ENCODE measurements at regions not wholly inside any gene's neighbourhood (a gene's known extent, or its start where the extent isn't known, plus 50 kb on each side); places are given as distances from the start of the nearest gene placed in this dataset.

GRCh38 chr13:110057052-110057451, 249.9 kb downstream of the COL4A1 start:
- Histone ChIP-seq H3K9me3 (ENCODE audit: control insufficient read depth in 2 of 3, insufficient read depth in 1 of 3, low read length in 3 of 3) (no peaks in the 10 kb centered on the region), H3K36me3 (ENCODE audit: control insufficient read depth in 2 of 3, insufficient read depth in 3 of 3, low read length in 3 of 3) (no peaks in the 10 kb centered on the region), H3K9ac (ENCODE audit: low read length in 3 of 3) (no peak overlapping the region), H3K27me3 (ENCODE audit: control insufficient read depth, insufficient read depth, low read length) (no peaks in the 10 kb centered on the region), H3K4me1 (ENCODE audit: control insufficient read depth in 2 of 3, insufficient read depth in 2 of 3, low read depth in 1 of 3, low read length in 3 of 3) (no peaks in the 10 kb centered on the region), H3K27ac (ENCODE audit: low read depth in 2 of 2, low read length in 2 of 2) (no peak overlapping the region), H3K4me3 (ENCODE audit: low read length in 3 of 3) (no peak overlapping the region)
- intact Hi-C loops (cut with DNase I), result no loop called here
- no peak for DNase-seq
- no peak for FAIRE-seq
- no peak for TF ChIP-seq CTCF (IDR thresholded peaks at IDR 0.05; ENCODE audit: borderline replicate concordance, extremely low read depth, insufficient read depth)

GRCh38 chr13:110056640-110057039, 250.3 kb downstream of the COL4A1 start:
- Histone ChIP-seq H3K9ac (ENCODE audit: low read length in 3 of 3) (no peak overlapping the region), H3K4me3 (ENCODE audit: low read length in 3 of 3) (no peak overlapping the region), H3K9me3 (ENCODE audit: control insufficient read depth in 2 of 3, insufficient read depth in 1 of 3, low read length in 3 of 3) (no peaks in the 10 kb centered on the region), H3K4me1 (ENCODE audit: control insufficient read depth in 2 of 3, insufficient read depth in 2 of 3, low read depth in 1 of 3, low read length in 3 of 3) (no peaks in the 10 kb centered on the region), H3K27me3 (ENCODE audit: control insufficient read depth, insufficient read depth, low read length) (no peaks in the 10 kb centered on the region), H3K36me3 (ENCODE audit: control insufficient read depth in 2 of 3, insufficient read depth in 3 of 3, low read length in 3 of 3) (no peaks in the 10 kb centered on the region), H3K27ac (ENCODE audit: low read depth in 2 of 2, low read length in 2 of 2) (no peak overlapping the region)
- FAIRE-seq (no peak), DNase-seq (no peak)
- intact Hi-C loops (cut with DNase I), result no loop called here
- no peak for TF ChIP-seq CTCF (IDR thresholded peaks at IDR 0.05; ENCODE audit: borderline replicate concordance, extremely low read depth, insufficient read depth)

GRCh38 chr13:110055089-110055488, 251.9 kb downstream of the COL4A1 start:
- TF ChIP-seq CTCF (IDR thresholded peaks at IDR 0.05; ENCODE audit: borderline replicate concordance, extremely low read depth, insufficient read depth), result no peak
- Histone ChIP-seq H3K36me3 (ENCODE audit: control insufficient read depth in 2 of 3, insufficient read depth in 3 of 3, low read length in 3 of 3) (no peaks in the 10 kb centered on the region), H3K4me3 (ENCODE audit: low read length in 3 of 3) (no peak overlapping the region), H3K9ac (ENCODE audit: low read length in 3 of 3) (no peak overlapping the region), H3K9me3 (ENCODE audit: control insufficient read depth in 2 of 3, insufficient read depth in 1 of 3, low read length in 3 of 3) (no peaks in the 10 kb centered on the region), H3K27me3 (ENCODE audit: control insufficient read depth, insufficient read depth, low read length) (no peaks in the 10 kb centered on the region), H3K4me1 (ENCODE audit: control insufficient read depth in 2 of 3, insufficient read depth in 2 of 3, low read depth in 1 of 3, low read length in 3 of 3) (no peaks in the 10 kb centered on the region), H3K27ac (ENCODE audit: low read depth in 2 of 2, low read length in 2 of 2) (no peak overlapping the region)
- no peak for DNase-seq
- no peak for FAIRE-seq
- intact Hi-C loops (cut with DNase I), result no loop called here

GRCh38 chr13:110054041-110054440, 252.9 kb downstream of the COL4A1 start:
- H3K36me3 ChIP-seq (ENCODE audit: control insufficient read depth in 2 of 3, insufficient read depth in 3 of 3, low read length in 3 of 3), result no peaks in the 10 kb centered on the region
- H3K9me3 ChIP-seq (ENCODE audit: control insufficient read depth in 2 of 3, insufficient read depth in 1 of 3, low read length in 3 of 3), result no peaks in the 10 kb centered on the region
- no peak for DNase-seq
- no peaks in the 10 kb centered on the region for H3K27me3 ChIP-seq (ENCODE audit: control insufficient read depth, insufficient read depth, low read length)
- no peak overlapping the region for H3K27ac ChIP-seq (ENCODE audit: low read depth in 2 of 2, low read length in 2 of 2)
- no peak for FAIRE-seq
- H3K4me3 ChIP-seq (ENCODE audit: low read length in 3 of 3), result no peak overlapping the region
- H3K4me1 ChIP-seq (ENCODE audit: control insufficient read depth in 2 of 3, insufficient read depth in 2 of 3, low read depth in 1 of 3, low read length in 3 of 3), result no peaks in the 10 kb centered on the region
- no peak for TF ChIP-seq CTCF (IDR thresholded peaks at IDR 0.05; ENCODE audit: borderline replicate concordance, extremely low read depth, insufficient read depth)
- intact Hi-C loops (cut with DNase I), result no loop called here
- no peak overlapping the region for H3K9ac ChIP-seq (ENCODE audit: low read length in 3 of 3)

Data from kidney (tissue), 13 donors.